ENCODE measurements at regions not wholly inside any gene's neighbourhood (a gene's known extent, or its start where the extent isn't known, plus 50 kb on each side); places are given as distances from the start of the nearest gene placed in this dataset.
"Not testable (repeated sequence)": the region's sequence is repeated elsewhere in the genome, so short reads cannot be mapped to it uniquely, and the experiment has no call there.

DNA sequence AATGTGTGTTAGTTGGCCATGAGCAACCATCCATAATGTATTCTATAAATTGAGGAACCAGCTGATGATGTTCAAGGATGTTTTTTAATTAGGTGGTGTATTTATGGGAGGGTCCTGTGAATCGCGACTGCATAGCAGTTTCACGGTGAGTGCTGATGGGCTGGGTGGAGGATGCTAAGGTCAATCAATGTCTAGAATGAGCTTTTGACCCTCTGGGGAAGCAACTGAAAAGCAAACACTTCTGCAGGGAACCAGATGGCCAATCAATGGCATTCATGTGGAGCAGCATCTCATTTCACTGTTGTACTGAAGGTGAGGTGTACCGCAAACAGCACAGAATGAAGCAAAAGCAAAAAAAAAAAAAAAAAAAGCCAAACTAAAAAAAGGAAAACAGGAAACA lies 676.1 kb upstream of the TMEM132C start:
- DNase-seq, result no peak

DNA sequence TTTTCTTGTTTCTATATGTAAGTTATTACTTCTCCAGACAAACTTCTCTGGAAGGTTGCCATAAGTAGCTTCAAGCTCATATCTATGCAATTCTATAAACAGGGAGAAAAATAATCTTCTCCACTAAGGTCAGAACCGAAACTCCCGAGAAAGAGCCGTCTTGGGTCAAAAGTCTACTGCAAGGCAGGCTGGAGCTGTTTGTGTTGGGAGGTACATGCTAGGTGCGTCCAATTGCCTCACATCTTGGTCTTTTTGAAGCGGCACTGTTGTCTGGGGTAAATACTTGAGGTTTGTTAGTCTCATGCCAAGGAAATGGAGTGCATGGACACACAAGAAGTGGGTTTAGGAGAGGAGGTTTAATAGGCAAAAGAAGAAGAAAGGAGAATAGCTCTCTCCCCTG lies 674.7 kb upstream of the TMEM132C start:
- DNase-seq, result no peak

DNA sequence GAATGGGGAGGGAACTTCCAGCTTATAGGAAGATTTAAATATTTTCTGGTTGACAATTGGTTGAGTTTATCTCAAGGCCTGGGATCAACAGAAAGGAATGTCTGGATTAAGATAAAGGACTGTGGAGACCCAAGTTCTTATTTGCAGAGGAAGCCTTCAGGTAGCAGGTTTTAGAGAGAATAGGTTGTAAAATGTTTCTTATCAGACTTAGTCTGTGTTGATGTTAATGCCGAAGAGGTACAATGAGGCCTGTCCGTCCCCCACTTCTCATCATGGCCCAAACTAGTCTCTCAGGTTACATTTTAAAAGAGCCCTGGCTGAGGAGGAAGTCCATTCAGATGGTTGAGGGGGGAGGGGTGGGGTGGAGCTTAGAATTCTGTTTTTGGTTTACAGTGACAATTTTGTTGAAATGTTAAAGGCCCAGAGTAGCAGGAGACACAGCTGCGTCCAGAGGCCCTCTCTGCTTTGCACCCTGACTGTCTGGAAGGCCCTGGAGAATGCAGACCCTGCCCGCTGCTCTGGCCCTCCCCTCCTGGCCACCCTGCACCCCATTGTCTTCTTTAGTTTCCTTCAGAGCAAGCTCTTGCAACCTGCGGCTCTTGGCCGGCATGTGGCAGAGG lies 672.5 kb upstream of the TMEM132C start:
- no peak for DNase-seq

DNA sequence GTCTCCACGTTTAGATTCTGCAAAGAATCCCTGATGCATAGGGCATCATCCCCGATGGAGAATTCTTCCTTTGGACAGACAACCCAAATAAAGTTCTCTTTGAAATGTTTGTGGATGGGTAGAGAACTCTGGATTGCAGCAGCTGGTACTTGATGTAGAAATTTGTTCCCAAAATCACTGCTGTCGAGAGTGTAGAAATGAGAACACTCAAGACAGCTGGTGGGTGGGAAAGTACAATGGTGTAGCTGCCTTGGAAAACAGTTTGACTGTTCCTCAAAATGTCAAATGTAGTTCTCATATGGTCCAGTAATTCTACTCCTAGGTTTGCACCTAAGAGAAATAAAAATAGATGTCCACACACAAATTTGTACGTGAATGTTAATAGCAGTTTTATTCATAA lies 671.5 kb upstream of the TMEM132C start:
- no peak for DNase-seq

DNA sequence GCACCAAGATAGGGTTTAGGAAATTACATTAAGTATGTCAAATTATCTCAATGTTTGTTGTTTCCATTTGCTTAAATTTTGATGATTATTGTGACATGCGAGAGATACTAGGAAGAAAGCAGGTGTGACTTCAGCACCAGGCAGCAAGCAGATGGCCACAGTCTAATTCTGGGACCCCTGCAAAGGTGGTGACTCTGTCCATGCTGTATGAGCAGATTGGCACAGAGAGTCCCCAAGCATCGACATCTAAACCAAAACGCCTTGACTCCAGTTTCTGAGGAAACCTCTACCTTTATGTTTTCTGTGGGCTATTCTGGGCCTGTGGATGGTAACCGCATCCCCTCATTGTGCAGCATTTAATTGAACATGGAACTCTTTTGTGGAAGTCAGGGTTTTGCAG lies 670.1 kb upstream of the TMEM132C start:
- no peak for DNase-seq

DNA sequence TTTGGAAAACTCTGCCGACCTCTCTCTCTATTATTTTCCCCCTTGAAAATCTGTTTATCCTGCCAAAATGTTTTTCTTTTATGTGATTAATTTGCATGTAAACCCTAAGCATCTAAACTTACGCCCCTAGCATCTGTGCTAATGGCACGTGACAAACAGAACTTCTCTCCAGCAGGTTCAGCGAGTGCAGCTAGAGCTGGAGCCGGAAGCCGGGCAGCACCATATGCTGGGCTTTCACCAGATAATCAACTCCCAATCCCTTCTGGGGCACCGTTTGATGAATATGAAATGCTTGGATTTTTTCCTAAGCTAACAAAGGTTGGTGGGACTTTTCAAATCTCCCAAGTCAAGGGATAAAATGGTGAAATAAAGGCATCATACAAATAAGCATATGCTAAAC lies 667.5 kb upstream of the TMEM132C start:
- no peak for DNase-seq

DNA sequence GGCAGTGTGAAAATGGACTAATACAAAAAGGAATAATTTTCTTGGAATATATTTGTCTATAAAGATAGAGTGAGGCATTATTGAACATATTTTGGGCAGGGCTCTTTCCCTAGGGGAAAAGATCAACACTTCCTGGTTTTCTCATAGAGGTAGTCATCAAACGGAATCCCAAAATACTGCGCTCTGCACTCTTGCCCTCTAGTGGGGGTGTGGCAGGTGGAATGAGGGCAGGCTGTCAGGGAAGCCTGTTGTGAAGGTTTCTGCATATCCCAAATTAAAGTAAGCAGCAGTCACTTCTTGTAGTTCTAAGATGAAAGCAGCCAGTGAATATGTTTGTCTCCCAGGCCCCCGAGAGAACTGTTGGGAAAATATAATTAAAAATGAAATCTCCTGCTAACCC lies 666.8 kb upstream of the TMEM132C start:
- DNase-seq, result no peak

DNA sequence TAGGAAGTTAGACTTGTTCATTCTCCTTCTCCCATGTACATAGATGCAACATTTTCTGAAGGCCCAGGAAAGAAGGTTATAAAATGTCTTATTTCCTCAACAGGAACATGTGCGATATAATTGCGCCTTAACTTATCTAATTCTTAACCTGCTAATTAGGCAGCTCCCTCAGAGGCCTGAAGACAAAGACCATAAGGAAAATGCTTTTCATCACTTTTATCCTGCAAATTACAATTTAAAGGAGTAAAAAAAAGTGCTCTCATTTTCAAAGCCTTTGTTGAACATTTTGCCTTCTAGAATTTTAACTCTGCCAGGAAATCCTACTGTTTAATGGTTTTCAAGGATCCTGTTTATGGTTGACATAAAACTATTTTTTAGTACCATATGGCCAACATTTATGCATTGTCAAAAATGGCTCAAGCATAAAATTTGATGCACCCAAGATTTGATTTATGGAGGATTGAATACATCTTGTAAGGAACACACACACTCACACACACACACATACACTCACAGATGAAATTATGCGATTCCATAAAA lies 660.4 kb upstream of the TMEM132C start:
- DNase-seq, result peak; percentile 16

DNA sequence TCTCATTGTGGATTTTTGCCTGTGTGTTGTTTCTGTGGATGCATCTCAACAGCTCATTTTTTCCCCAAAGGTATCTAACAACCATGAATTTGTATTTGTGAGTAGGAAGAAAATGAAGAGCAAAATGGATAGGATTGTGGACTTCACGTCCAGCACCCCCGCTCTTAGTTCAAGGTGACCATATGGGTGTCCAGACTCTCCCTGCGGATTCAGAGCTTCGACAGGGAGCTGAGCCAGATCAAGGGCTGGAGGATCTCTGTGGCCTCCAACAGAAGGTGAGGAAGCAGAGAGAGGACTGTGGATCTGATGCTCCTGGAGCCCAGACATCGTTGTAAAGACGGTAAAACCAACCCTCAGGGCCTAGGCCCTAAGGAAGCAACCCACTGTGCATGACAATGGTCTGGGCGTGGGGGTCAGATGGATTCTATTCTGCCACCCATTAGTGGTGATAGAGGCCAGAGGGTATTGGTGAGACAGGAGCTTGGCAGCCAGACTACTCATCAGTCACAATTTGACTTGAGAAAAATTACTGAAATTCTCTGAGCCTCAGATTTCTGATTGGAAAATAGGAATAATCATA lies 659.7 kb upstream of the TMEM132C start:
- DNase-seq, result no peak

DNA sequence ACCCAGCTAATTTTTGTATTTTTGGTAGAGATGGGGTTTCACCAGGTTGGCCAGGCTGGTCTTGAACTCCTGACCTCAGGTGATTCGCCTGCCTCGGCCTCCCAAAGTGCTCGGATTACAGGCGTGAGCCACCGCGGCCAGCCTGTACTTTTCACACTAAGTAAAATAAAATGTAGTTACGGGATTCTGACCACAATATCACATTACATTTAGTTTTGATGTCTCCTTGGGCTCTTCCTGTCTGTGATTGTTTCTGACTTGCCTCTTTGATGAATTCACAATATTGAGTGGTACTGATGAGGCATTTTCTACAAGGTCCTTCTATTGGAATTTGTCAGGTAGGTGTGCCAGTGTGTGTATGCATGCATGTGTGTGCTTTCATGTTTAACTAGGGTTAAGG lies 658.6 kb upstream of the TMEM132C start:
- DNase-seq, result not testable (repeated sequence)

DNA sequence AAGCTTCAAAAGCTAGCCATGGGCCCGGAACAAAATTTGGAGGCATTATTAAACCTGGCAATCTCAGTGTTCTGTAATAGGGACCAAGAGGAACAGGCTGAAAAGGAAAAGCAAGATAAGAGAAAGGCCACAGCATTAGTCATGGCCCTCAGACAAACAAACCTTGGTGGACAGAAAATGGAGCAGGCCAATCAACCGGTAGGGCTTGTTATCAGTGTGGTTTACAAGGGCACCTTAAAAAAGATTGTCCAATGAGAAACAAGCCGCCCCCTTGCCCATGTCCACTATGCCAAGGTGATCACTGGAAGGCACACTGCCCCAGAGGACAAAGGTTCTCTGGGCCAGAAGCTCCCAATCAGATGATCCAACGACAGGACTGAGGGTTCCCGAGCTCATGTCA lies 653.9 kb upstream of the TMEM132C start:
- no peak for DNase-seq

DNA sequence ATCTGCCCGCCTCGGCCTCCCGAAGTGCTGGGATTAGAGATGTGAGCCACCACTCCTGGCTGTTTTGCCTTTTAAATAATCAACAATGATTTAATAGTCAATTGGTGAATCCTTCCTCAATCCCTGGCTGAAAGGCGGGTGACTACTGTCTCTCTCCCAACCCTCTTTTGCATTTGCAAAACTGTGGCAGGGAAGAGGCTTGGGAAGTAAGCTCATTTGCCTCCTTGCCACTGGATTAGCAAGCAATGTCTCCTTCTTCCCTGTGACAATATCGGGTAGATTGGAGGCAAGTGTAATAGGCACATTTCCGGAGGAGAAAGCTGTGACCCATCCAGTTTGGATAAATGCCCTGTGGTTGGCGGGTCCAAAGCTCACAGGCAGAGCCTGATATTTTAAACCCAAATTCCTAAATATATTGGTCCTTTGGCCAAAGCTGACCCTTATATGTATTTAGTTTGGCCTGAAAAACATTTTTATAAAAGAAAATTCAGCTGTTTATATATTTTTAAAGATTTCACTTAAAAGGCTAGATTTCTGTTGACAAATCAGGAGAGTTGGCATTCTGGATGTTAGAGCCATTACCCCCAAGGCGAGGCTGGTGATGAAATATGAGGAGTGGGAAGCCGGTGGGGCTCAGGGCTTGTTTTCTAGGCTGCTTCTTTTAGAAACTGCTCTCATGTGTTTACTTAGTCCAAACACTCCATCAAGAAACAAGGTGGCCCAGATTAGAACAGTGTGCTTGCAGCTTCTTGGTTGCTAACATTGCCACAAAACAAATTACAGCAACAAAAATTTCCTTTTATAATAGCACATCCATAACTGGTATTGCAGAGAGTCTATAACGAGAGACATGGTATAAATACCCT lies 646.9 kb upstream of the TMEM132C start:
- DNase-seq, result peak; percentile 46

DNA sequence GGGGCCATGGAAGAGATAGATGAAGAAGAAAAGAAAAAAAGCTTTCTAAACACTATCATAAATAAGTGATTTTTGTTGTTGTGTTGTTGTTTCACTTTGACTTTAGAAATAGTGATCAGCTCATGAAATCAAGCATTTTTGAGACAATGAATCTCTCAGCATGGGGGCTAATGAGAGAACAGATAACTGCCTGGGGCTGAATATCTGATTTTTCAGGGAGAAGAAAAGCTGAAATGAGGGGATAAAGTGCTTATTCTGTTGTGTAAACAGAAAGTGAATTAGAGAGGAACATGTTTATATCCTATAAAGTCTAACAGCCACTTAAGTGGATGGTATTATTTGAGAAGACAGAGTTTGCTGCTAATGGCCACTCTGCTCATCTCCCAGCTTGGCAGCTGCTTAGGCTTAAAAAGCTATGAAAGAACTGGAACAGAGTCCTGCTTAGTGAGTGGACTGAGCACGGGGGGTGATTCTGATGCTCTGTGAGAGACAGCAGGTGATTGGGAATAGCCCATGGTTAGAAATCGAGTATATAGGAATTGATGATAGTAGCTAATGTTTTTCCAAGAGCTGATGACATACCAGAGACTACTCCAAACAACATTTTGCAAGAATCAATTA lies 646.1 kb upstream of the TMEM132C start:
- DNase-seq, result peak; percentile 58

DNA sequence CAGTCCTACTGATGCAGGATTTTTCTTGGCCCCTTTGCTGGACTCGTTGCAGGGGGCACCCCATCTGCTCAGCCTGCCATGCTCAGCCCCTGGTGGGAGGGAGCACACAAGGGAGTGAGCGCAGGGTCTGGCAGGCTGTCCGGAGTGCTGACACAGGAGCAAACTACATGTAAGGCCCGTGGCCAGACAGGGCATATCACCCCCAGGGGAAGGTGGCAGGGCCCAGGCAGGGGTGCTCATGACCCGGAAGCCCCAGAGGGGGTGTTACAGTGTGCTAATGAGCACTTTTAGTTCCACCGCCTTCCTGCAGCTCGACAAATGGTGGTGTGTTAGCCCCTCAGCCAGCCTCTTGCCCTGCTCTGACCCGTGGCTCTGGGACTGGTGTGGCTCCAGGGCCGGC lies 645.6 kb upstream of the TMEM132C start:
- no peak for DNase-seq

DNA sequence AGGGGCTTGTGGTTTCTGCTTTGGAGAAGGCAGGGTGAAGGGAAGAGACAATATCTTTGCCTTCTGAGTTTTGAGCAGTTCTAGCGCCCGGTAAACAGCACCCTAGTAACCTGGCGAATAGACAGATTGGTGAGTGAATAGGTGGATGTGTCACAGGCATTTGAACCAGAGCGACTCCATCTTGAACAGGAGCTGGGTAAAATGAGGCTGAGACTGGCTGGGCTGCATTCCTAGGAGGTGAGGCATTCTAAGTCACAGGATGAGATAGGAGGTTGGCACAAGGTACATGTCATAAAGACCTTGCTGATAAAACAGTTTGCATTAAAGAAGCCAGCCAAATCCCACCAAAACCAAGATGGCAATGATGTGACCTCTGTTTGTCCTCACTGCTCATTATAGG lies 643.6 kb upstream of the TMEM132C start:
- DNase-seq, result no peak

DNA sequence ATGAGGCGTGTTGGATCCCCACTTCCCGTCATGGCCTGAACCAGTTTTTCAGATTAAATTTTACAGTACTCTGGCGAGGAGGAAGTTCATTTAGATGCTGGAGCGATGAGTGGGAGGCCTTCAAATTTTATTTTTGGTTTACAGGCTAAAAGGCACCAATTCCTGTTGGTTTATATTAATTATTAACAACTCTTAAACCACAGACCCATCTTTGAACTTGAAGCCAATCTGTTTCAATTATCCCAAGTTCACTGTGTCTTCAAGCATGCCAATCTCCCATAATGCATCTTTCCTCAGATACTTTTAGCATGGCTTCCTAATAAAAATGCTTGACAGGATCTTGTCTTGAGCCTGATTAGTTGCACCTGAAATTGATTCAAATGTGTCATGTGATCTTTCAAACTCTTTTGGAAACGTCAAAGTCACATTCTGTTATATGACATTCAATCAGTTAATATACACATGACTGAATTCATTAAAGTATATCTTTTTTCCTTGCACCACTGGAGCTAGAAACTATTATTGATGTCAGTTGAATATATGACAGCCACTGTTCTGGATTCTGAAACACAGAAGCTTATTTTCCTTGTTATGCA lies 641.7 kb upstream of the TMEM132C start:
- no peak for DNase-seq

DNA sequence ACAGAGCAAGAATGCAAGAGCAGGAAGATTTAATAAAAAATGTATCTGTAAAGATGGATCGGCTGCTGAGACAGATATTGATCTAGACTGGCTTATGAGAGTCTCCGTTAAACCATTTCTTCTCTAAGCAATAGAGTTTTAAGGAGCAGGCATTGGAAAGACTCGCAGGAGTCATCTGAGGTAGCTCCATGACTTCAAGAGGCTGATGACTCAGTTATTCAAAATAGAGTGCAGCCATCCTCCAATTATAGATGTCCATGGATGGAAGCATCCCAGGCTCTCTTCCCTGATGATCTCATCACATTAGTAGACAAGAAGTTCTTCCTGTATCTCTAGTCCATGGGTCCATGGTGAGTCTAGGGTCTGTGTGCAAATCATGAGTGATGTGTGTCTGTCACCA lies 638.3 kb upstream of the TMEM132C start:
- DNase-seq, result no peak

DNA sequence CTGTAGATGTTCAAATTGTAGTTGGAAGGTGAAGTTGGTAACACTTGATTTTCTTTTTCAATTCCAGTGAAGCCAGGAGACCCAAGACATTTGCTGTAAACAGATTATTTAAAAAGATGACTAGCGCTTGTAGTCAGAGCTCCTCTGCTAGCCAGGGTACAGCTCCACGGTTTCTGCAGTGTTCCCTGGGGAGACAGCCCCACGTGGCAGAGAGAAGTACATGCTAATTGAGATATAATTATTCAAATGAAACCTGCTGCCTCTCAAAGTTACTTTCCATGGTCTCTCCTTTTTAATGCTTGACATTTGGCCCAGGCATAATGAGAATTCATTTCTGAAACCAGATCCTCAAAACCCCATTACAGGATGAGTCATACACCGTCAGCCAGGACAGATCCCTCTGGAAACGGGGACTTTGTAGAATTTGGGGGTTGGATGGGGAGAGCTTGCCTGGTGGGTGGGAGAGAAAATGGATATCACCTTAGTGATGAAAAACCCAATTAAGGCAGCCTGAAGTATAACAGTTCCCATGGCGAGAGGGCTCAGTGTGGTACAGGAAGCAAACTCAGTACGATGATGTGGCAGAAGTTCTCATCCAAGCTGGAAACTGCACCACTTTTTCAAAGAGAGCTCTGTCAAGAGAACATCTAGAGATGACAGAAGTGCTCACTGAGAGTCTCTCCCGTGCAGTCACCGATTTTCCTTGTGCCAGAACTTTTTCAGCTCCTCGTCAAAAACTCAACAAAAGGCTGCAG lies 637.7 kb upstream of the TMEM132C start:
- DNase-seq, result no peak

DNA sequence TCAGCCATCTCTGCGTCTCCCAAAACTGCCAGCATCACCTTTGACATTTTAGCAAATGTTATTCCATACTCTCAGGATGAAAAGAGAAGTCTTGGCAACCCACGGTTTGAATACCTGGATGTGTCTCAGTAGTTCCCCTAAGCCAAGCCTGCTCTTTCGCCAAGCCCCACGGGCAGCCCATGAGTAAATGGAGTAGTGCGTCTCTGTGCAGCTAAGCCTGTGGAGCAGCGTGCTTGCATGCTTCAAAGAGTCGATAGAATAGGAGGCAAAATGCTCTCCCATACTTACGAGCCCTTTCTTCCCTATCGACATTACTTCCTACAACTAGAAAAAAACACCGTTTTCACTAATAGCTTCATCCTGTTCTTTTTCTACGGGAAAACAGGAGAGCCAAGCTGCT lies 634.5 kb upstream of the TMEM132C start:
- no peak for DNase-seq

DNA sequence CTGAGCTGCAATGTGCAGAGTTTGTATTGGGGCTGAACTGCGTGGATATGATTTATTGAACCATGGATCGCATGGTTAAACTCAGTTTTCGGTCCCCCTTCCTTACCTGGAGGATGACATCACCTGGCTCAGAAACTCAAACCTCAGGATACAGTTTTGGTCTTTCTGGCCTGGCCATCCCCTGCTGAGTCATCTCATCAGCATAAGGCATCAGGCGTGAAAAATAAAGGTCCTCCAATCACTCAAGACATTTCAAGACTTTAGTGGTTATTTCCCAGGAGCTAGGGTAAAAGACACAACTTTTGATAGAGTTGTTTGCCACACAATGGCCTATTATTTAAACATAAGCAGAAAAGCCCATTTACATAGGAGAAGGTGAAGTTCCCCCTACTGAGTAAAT lies 631.1 kb upstream of the TMEM132C start:
- DNase-seq, result no peak

DNA sequence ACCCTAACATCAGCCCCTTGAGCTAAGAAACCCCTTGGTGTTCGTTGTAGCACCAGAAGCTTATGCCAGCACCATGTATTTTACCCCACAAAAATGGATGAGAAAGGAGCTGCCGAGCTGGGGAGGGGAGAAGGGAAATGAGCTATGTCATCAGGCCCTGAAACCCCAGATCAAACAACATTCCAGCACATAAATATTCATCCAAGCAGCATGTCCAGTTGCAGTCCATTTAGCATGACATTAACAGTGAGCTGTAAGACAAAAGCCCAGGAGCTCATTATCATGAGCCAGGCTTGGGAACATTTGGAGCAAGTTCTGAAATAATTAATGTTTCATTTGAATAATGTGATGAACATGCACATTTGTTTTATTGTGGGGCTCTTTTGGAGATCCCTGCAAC lies 630.1 kb upstream of the TMEM132C start:
- DNase-seq, result no peak

DNA sequence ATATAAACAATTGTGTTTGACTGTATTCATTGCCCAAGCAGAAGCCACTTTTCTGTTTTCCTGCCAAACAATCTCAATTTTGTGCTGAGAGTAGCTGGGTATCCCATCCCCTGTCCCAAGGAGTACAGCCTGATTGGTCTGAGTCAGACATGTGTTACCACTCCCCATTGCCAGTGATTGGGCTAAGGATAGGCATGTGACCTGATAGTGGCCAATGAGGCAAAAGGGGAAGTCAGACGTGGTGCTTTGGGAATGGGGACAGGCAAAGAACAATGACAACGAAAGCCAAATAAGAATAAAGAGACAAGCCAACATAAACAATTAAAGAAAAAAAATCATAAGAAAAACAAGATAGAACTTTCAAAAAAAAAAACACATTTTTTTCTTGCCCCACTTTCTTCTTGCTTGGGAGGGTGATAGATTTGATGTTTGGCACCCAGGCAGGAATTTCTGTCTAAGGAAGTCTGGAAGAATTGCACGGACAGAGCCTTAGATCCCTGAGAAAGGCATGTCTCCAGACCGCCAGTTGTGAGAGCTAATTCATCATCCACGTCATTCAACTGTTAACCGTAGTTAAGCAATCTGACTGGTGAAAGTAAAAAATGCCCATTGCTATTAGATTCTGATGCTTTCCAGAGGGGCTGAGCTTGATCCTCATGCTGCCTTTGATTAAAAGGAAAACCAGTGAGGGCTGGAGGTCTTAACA lies 626.6 kb upstream of the TMEM132C start:
- DNase-seq, result no peak

Measured in DMS79 (cell line).